ELR (cell line): ENCODE measurements at regions not wholly inside any gene's neighbourhood (a gene's known extent, or its start where the extent isn't known, plus 50 kb on each side); places are given as distances from the start of the nearest gene placed in this dataset.
A peak's percentile ranks its signal among the peaks of the same experiment; 100 is the strongest.

Source experiments
- DNase-seq: peaks from one replicate; pipeline ENCODE4 v3.0.0-alpha.2; 2015; ENCODE audit warnings: low read depth

DNA sequence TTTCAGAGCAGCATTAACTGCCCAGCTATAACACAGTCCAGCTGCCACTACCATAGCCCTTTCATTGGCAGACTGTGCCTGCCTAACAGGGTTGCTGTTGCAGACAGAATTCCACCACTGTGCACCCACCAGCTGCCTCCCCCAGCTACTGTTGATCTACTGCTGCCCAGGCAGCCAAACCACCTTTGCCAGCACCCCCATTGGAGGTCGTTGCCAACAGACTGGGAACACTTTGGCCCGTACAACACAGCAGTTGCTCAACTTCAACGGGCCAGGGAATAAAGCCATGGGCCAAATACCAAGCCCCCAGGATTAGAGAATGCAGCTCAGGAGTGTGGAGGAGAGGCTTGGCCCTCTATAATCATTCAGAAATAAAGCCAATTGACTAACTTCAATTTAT lies 473.6 kb downstream of the CDH11 start:
- DNase-seq: no peak

DNA sequence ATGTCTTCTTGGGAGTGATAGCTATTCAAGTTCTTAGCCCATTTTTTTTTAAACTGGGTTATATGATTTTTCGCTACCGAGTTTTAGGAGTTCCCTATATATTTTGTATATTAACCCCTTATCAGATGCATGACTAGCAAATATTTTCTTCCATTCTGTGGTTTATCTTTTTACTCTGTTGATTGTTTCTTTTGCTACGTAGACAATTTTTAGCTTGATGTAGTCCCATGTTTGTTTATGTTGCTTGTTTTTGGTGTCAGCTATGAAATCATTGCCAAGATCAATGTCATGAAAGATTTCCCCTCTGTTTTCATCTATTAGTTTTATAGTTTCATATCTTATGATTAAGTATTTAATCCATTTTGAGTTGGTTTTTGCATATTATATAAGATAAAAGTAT lies 480.5 kb downstream of the CDH11 start:
- DNase-seq: no peak

DNA sequence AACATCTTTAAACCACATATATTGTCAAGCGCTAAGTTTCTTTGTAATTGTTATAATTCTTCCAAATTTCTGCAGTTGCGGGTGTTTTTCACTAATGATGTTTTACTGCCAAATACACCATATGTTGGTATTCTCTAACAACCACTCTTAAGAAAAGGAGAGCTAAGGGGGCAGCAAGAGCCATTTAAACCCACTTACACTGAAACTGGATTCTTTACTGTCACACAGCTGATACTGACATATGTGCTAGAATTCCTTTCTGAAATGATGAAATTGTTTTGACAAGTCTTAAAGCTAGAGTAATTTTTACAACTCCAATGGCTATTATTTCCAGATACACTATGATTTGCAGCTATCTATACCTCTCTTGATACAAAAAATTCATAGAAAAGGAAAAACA lies 483.1 kb downstream of the CDH11 start:
- DNase-seq: no peak

DNA sequence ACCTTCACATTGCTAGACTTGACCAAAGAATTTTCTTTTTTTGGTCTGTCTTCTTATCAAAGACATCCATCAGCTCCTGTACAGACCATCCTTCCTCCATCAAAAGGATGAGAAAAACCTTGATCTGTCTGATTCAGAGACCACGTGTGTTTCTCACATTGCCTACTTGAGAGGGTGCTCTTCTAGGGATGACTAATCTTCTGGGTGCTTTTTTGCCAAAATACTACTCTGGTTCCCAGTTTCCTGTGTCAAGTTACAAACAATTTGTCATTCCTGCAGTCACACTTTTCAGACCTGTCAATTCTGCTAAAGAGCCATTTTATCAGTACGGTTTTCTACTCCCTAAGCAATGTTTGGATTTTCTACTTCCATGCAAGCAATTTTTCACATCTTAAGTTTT lies 492.2 kb downstream of the CDH11 start:
- no peak for DNase-seq

DNA sequence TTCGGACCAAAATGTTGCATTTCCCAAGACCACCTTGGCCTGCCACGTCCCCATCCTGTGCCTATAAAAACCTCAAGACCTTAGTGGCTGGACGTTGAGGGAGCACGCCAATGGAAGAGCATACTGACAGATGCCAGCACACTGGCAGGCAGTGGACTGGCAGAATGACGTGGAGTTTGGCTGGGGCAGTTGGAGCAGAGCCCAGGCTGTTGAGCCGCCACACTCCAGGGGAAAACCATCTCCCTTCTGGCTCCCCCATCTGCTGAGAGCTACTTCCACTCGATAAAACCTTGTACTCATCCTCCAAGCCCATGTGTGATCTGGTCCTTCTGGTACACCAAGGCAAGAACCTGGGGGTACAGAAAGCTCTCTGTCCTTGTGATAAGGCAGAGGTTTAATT lies 494.1 kb downstream of the CDH11 start:
- DNase-seq: no peak

DNA sequence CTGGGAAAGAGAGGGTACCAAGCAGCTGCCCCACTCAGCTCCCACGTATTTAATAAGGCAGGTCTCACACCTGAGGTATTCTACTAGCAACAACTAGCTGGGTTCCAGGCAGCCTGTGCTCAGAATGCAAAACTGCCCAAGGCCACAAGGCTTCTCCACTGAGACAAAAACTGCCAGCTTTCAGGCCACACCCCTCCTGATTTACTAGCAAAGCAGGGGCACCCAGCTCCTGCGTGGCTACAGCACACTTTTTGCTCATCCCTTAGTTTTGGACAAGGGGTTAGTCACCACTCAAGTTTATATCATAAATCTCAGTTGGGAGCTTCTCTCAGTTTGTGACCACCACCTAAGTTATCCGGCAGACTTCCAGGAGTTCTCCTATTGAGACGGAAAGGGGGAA lies 494.6 kb downstream of the CDH11 start:
- DNase-seq: no peak

DNA sequence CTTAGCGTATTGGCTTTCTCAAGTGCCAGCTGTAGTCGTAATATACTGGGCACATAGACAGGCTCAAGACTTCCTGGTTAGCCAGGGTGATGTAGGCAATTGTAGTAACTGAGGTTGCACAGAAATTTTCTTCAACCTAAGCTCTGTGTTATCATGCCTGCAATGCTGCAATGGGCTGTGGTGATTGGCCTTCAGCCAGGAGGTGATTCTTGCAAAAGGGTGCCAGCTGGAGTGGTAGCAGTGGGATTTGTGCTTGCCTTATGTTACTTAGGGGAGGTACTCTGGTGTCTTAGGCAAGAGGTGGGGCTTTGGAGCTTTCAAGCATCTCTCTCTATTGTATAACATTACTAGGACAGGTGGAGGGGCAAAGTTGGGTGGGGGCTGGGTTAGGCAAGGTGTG lies 495.1 kb downstream of the CDH11 start:
- no peak for DNase-seq

DNA sequence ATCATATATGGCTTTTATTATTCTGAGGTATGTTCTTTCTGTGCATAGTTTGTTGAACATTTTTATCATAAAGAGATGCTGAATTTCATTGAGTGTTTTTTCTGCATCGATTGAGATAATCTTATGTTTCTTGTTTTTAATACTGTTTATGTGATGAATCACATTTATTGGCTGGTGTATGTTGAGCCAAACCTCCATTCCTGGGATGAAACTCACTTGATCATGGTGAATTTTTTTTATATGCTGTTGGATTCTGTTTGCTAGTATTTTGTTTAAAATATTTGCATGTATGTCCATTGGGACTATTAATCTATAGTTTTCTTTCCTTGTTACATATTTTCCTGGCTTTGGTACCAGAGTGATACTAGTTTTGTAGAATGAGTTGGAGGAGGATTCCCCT lies 500.2 kb downstream of the CDH11 start:
- no peak for DNase-seq

DNA sequence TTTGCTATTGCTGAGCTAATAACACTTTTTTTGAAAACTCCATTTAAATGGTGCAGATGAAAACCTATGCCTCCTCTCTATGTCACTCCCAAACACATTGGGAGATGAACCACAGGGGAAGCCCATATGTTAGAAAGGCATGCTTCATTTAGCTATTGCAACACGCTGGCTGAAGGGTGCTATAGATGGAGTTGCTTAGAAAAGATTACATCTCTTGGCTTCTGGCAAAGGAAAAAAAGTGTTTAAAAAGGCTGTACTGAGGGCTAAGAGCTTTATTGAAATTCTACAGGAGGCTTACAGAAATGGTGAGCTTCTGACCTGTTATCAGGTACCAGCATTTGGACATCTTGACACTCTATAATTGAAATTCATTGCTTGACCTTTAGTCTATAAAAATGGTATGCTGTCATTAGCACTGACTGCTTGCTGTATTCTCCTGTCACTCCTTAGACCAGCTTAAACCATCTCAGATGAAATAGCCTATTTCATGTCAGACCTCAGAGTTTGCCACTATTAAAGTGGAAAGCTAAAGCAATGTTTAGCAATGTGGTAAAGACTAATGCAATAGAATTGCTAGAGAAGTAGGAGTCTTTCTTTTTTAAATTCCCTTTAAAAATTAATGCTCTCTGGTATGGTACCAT lies 503.9 kb downstream of the CDH11 start:
- DNase-seq: no peak

DNA sequence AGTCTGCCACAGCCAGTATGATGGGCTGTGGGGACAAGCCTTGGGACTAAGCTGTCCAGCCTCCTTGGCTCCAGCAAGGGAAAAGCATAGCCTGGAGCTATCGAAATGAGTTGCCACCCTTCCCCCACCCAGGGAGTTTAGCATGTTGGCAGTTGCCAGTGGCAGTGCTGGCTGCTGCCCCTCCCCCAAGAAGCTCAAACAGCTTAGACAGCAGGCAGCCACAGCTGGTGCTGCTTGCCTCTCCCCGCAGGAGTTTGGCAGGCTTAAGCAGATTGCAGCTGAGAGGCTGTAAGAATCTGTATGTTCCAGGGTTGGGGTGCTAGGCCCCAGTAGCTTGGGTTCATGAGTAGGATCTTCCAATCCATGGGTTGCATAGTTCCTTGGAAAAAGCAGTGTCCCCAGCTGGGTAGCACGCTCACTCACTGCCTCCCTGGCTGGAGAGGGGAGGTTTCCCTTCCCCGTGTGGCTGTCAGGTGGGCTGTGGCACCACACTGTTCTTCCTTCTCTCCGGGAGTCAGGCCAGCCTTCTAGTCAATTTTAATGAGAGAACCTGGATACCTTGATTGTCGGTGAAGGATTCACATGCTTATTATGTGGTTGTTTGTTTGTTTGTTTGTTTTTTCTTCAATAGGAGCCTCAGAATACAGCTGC lies 506.1 kb downstream of the CDH11 start:
- no peak for DNase-seq

DNA sequence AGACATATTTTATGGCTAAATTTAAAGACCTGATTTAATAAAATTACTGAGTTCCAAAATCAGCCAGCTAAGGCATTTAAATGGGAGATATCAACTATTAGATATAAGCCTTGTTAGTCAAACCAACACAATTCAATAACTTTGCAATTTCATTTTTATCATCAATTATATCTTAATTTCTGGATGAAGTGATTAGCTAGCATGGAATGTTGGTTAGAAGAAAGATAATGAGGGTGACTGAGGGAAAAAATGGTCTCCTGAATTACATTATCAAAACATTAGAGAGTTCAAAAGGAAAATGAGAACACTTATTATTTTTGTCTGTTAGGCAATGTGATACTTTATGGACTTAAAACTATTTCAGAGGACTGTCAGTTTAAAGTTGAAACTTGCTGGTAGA lies 525.7 kb downstream of the CDH11 start:
- no peak for DNase-seq

DNA sequence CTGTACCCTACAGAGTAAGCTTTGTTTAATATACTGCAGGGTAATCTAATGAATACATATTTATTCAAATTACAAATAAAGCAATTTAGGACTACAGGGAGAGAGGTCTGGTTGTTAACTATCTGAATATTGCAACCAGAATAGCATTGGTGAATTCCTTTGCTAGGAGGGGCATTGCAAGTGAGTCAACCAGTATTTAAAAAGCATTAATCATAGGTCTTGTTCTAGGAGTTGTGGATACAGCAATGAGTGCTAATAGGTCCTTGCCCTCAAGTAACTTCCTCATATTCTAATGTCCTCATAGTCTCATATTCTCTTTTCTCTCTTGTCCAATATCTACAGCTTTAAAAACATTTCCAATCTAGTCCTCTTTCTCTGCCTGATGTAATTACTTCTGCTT lies 531.4 kb downstream of the CDH11 start:
- DNase-seq: peak; percentile 0

DNA sequence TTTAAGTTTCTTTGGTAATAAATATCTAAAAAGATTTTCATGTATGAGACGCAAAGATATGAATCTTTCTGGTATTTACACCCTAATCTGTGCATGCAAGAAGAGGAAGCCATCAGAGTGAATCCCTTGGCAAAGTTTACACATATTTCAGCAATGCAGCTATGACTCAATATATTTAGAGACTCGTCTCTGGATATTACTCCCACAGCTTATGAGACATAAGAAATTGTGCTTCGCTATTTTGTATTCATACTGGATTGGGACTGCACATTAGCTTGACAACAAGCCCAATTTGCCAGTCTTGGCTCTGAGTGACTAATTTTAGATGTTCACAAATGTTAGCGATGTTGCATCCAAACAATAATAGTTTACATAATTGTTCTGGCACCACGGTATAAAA lies 532.0 kb downstream of the CDH11 start:
- DNase-seq: peak; percentile 4

DNA sequence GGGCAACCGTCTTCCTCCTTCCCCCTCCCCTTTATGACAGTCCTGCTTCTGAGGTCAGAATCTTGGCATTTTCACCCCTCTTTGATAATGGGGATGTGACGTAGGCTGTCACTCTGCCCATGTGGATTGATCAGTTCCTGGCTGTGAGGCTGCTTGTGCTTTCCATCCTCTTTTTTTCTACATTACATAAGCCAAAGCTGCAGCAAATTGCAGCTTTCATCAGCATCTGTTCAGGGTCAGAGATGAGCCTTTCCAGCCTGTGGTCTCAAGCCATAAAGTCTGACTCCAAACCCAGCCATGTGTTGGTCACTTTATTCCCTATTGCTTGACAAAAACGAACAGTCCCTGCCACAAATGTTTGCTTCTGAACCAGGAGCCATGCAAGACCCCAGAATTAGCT lies 535.1 kb downstream of the CDH11 start:
- no peak for DNase-seq

DNA sequence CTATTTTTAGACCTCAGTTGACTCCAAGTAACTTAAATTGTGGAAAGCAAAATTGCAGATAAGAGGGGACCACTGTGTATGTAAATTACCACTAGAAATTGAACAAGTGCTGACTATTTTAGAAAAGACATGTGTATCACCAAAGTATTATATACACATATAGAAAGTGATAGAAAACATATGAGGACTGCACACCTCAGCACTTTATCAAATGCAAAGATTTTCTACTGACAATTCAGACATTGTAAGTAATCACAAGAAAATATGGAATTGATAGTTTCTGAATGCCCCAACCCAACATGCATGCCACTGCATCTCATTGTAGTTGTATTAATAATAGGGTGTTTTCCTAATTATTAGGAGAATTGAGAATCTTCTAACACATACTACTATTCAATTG lies 536.5 kb downstream of the CDH11 start:
- no peak for DNase-seq

DNA sequence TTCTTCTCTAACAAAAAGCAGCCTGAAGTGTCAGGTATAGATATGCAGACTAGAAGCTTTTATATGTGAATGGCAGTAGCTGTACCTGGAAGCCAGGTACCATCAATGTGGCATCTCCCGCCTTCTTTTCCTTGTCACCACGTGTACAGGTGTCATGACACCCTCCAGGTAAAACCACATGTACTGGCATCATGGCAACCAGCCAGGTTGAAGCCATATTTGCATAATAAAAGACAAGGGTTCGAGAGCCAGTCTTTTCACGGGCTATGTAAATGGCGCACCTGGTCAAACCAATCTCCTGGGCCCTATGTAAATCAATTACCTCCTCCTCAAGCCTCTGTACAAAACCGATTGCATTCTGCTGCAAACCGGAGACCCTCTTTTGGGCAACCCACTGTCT lies 541.3 kb downstream of the CDH11 start:
- no peak for DNase-seq

DNA sequence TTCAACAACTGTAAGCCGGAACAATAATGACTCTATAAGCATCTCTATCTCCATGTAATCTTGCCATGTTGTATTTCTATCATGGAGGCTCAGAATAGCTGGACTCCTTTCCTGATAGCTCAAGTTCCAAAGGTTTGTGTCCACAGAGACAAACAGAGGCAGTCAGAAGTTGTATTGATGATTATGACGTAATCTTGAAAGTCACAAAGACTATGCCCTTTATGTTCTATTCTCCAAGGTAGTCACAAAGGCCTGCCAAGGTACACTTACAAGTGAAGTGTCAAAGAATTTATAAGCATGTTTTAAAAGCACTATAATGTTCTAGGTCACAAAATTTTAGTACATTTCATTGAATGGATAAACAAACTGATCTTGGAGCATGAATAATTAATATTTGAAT lies 542.2 kb downstream of the CDH11 start:
- DNase-seq: no peak

DNA sequence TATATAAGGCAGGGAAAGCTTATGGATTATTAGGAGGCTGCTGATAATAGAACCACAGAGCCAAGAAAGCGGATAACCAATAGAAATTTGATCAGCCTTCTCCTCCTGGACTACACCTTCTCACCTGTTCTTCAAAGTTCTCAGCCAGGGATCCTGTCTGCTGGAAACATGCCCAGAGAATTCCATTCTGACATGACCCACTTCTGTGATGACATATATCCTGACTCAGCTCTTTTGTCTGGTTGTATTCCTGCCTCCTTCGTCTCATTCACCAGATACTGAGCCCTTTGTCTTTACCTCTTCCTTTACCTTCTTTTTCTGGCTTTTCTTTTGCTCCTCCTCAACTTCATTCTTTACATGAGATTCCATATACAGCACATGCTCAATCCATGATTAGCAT lies 576.1 kb downstream of the CDH11 start:
- DNase-seq: no peak

DNA sequence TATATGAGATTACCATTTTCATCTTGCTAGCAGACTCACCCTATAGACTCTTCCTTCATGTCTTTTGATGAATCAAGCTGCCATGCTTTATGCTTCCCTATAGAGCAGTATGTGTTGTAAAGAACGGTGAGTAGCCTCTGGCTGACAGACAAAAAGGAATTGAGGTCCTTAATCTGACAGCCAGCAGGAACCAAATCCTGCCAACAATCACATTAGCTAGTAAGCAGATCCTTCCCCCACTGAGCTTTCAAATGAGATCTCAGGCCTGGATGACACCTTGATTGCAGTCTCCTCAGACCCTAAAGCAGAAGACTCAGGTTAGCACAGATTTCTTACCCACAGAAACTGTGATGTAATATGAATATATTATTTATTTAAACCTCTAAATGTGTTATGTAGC lies 577.0 kb downstream of the CDH11 start:
- DNase-seq: no peak

DNA sequence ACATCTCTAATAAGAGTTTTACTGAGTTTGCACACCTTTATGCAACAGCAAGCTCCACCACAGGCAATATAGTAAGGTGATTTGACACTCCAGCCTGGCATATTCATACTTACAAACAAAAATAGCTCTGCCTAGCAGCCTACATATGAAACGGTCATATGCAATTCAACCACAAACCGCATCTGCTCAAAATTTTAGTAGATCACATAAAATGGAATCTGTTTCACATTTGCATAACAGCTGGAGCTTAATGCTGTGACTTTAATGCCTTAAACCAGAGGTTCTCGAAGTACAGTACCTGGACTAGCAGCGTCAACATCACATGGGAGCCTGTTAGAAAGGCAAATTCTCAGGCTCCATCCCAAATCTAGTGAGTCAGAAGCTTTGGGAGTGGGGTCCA lies 578.4 kb downstream of the CDH11 start:
- DNase-seq: no peak

DNA sequence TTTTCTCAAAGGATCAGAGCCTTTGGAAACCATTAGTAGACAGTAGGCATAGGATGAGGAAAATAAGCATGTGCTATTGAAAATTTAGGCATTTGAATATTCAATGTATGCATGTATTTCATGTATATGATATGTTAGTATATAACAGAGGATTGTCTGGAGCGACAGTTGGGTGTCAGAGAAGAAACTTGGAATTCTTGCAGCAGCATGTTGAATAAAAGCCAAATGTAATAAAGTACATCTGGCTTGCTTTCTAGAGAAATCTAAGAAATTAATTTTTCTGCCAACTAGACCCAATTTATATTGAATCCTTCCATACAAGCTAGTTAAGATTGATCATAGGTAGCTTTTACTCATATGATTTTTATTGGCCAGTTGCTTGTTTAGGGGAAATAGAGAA lies 578.8 kb downstream of the CDH11 start:
- no peak for DNase-seq

DNA sequence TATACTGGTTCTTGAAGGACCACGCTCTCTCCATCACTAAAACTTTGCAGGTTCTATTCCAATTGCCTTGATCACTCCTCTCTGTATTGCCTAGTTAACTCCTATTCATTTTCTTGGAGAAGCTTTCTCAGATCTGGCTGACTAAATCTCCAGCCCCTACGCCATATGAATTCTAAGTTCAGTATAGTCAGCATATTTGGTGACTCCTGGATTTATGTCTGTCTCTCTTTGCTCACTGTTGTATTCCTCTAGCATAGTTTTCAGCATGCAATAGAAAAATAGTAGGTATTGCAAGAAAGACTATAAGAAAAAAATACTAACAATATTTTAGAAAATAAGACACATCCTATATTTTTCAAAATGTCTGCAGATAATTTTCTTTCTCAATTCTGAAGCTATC lies 579.7 kb downstream of the CDH11 start:
- DNase-seq: no peak

DNA sequence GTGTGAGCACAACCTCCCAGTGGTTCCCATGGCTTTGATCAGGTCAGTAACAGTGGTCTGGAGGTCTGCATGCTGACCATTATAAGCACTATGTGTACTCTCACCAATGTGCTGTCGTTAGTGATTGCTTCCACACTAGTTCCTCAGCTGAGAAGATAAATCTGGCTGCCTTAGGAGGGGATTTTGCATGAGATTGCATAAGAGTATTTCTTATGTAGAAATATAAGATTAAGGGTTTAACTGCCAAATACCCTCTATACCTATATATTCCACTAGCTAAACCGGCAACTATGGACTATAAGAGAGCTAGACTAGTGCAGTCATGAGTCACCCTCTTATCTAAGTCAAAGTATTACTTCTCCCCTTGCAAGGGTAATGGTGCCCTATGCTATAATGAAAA lies 580.2 kb downstream of the CDH11 start:
- no peak for DNase-seq

DNA sequence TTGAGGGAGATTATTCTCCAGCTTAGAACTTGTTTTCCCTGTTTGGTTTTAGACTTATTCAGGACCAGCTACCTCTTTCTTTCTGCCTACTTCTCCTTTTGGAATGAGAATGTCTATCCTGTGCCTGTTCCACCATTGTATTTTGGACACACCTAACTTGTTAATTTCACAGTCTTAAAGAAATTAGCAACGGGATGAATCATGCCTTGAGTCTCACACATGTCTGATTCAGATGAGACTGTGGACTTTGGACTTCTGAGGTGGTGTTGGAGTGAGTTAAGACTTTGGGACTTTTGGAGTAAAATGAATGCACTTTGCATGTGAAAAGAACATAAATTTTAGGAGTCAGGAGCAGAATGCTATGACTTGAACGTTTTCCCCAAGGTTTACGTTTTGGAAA lies 581.4 kb downstream of the CDH11 start:
- no peak for DNase-seq
